GM19455 (cell line): ENCODE measurements at regions not wholly inside any gene's neighbourhood (a gene's known extent, or its start where the extent isn't known, plus 50 kb on each side); places are given as distances from the start of the nearest gene placed in this dataset.

Experiments
- ATAC-seq: cut with Tn5 transposase; IDR thresholded peaks from one replicate; pipeline ENCODE4 v1.9.1; 2021; ENCODE audit not compliant: unreplicated experiment

- no peak for ATAC-seq
These were observed 299.9 kb upstream of the HABP2 start for GRCh38 chr10:113252650-113253618.

- no peak for ATAC-seq
These were observed 293.2 kb upstream of the HABP2 start for GRCh38 chr10:113259576-113260226.

GRCh38 chr10:113261161-113261560 is 291.7 kb upstream of the HABP2 start:
- no peak for ATAC-seq

- ATAC-seq: no peak
These were observed 291.2 kb upstream of the HABP2 start for GRCh38 chr10:113261611-113262091.

GRCh38 chr10:113263056-113263455 is 289.8 kb upstream of the HABP2 start:
- ATAC-seq: no peak

- ATAC-seq: no peak
These were observed 288.3 kb upstream of the HABP2 start for GRCh38 chr10:113264333-113265131.

GRCh38 chr10:113266147-113266546 is 286.7 kb upstream of the HABP2 start:
- no peak for ATAC-seq

- no peak for ATAC-seq
These were observed 285.0 kb upstream of the HABP2 start for GRCh38 chr10:113267619-113268562.

GRCh38 chr10:113269333-113269732 is 283.5 kb upstream of the HABP2 start:
- no peak for ATAC-seq

- ATAC-seq: no peak
These were observed 280.3 kb upstream of the HABP2 start for GRCh38 chr10:113272511-113272910.

GRCh38 chr10:113273181-113274163 is 279.4 kb upstream of the HABP2 start:
- no peak for ATAC-seq

GRCh38 chr10:113274176-113274829 is 278.6 kb upstream of the HABP2 start:
- no peak for ATAC-seq

GRCh38 chr10:113278221-113278620 is 274.6 kb upstream of the HABP2 start:
- ATAC-seq: no peak

- no peak for ATAC-seq
These were observed 274.2 kb upstream of the HABP2 start for GRCh38 chr10:113278664-113279063.

GRCh38 chr10:113279262-113279661 is 273.6 kb upstream of the HABP2 start:
- ATAC-seq: no peak

- no peak for ATAC-seq
These were observed 270.3 kb upstream of the HABP2 start for GRCh38 chr10:113282564-113282963.

GRCh38 chr10:113283189-113283588 is 269.7 kb upstream of the HABP2 start:
- ATAC-seq: no peak

- no peak for ATAC-seq
These were observed 268.2 kb upstream of the HABP2 start for GRCh38 chr10:113284635-113285034.
